HepG2 (cell line): ENCODE measurements at regions not wholly inside any gene's neighbourhood (a gene's known extent, or its start where the extent isn't known, plus 50 kb on each side); places are given as distances from the start of the nearest gene placed in this dataset.

Experiments
- ATAC-seq: fragments of 200-7000 bp; cut with Tn5 transposase; 3 replicates; pipeline ENCODE4 v1.9.1; 2020; ENCODE audit warnings: mild to moderate bottlenecking, moderate library complexity
- BruUV-seq: library from RNA; stranded (reverse); fragments of 400-500 nt; replicated peaks from 2 replicates; lab custom pipeline; 2021; lab: Mats Ljungman, UMichigan
- CTCF ChIA-PET: fragments of 300-600 bp; formaldehyde crosslinking; extraction: SDS; loops from one replicate; lab custom pipeline; 2021; ENCODE audit warnings: low total read pairs, inconsistent platforms, low intra/inter-chr PET ratio; lab: Yijun Ruan, JAX
- POLR2A ChIA-PET: fragments of 350-600 bp; sonication (Branson Sonifier 250); formaldehyde crosslinking; loops from one replicate; lab custom pipeline; 2020; ENCODE audit warnings: antibody characterized with exemption, inconsistent platforms; lab: Yijun Ruan, JAX
- DNase-seq: peaks from one replicate; pipeline ENCODE4 v3.0.0-alpha.2; 2015; ENCODE audit warnings: low spot score
- FAIRE-seq: peaks from 3 replicates; lab custom pipeline; 2011; peaks lifted over from hg19 to GRCh38; lab: Jason Lieb, UNC
- H2AFZ ChIP-seq: one replicate; pipeline ENCODE4 v1.6.1; 2011; ENCODE audit warnings: low read length, inconsistent platforms
- H3K27ac ChIP-seq: fragments of 300-600 bp; 3 replicates; pipeline ENCODE4 v1.8.0; 2011; ENCODE audit warnings: mixed run types, mild to moderate bottlenecking, mixed read lengths, low read length, inconsistent platforms; ENCODE audit not compliant: insufficient read depth; ENCODE audit errors: extremely low read length
- H3K27me3 ChIP-seq, 2 experiments: fragments of 200-600 bp in 1 of 2; 2 replicates in 1 of 2; 3 replicates in 1 of 2; pipeline versions ENCODE4 v1.6.0 to v1.8.0; 2011; ENCODE audit warnings: low read length in 2 of 2, mild to moderate bottlenecking in 2 of 2, moderate library complexity in 2 of 2, inconsistent platforms in 1 of 2; ENCODE audit not compliant: insufficient read depth in 2 of 2, control insufficient read depth in 1 of 2
- H3K36me3 ChIP-seq, 2 experiments: fragments of 200-600 bp in 1 of 2; replicated peaks in 1 of 2; 2 replicates in 1 of 2; 3 replicates in 1 of 2; pipeline versions ENCODE4 v1.5.1 to v1.8.0; 2011; ENCODE audit warnings: low read length in 2 of 2, inconsistent platforms in 1 of 2; ENCODE audit not compliant: insufficient read depth in 2 of 2, control insufficient read depth in 1 of 2
- H3K4me1 ChIP-seq: 2 replicates; pipeline ENCODE4 v1.5.1; 2012; ENCODE audit warnings: low read length, inconsistent platforms; ENCODE audit not compliant: insufficient read depth
- H3K4me2 ChIP-seq: 2 replicates; pipeline ENCODE4 v1.6.0; 2011; ENCODE audit warnings: low read depth, low read length, inconsistent platforms
- H3K4me3 ChIP-seq, 3 experiments: fragments of 200-600 bp in 1 of 3; sonication (generic), shearing (Covaris generic) in 1 of 3; replicated peaks in 1 of 3; 2 replicates each; pipeline ENCODE4 v1.5.1; 2011 to 2016; ENCODE audit warnings: low read length in 3 of 3, inconsistent platforms in 2 of 3, low read depth in 2 of 3, mild to moderate bottlenecking in 2 of 3, control low read depth in 1 of 3, mixed read lengths in 1 of 3; ENCODE audit not compliant: insufficient read depth in 1 of 3
- H3K79me2 ChIP-seq: one replicate; pipeline ENCODE4 v1.6.1; 2011; ENCODE audit warnings: low read length, inconsistent platforms; ENCODE audit not compliant: insufficient read depth
- H3K9ac ChIP-seq: 2 replicates; pipeline ENCODE4 v1.6.0; 2011; ENCODE audit warnings: mild to moderate bottlenecking, low read depth, low read length, inconsistent platforms; ENCODE audit not compliant: insufficient read depth
- H3K9me3 ChIP-seq: 2 replicates; pipeline ENCODE4 v1.5.1; 2012; ENCODE audit warnings: mild to moderate bottlenecking, low read length
- H4K20me1 ChIP-seq: 2 replicates; pipeline ENCODE4 v1.6.0; 2011; ENCODE audit warnings: inconsistent platforms, mild to moderate bottlenecking, low read length, moderate library complexity; ENCODE audit not compliant: insufficient read depth
- ELF1 ChIP-seq: sonication (generic); formaldehyde crosslinking; IDR thresholded peaks from 2 replicates; pipeline ENCODE4 v1.4.0; 2020; ENCODE audit warnings: missing genetic modification reagents
- ELF3 ChIP-seq: IDR thresholded peaks from 2 replicates; pipeline ENCODE4 v1.6.1; 2016; ENCODE audit warnings: missing genetic modification reagents, missing compliant biosample characterization
- ESRRA ChIP-seq: sonication (generic); formaldehyde crosslinking; IDR thresholded peaks from 2 replicates; pipeline ENCODE4 v1.5.1; 2020; ENCODE audit warnings: mild to moderate bottlenecking, low read depth, missing genetic modification reagents
- KLF11 ChIP-seq: IDR thresholded peaks from 2 replicates; pipeline ENCODE4 v1.6.1; 2016; ENCODE audit warnings: missing compliant biosample characterization
- ZMYM4 ChIP-seq: sonication (generic); formaldehyde crosslinking; IDR thresholded peaks from 2 replicates; pipeline ENCODE4 v1.8.1; 2023; ENCODE audit warnings: mild to moderate bottlenecking, missing genetic modification reagents
- ZNF207 ChIP-seq: fragments of 450-650 bp; IDR thresholded peaks from 2 replicates; pipeline ENCODE4 v1.6.1; 2016; ENCODE audit warnings: antibody characterized with exemption, borderline replicate concordance
- ZNF546 ChIP-seq: sonication (generic); formaldehyde crosslinking; conservative IDR thresholded peaks from 2 replicates; pipeline ENCODE4 v1.8.1; 2023; ENCODE audit warnings: mild to moderate bottlenecking, missing genetic modification reagents
- ZNF550 ChIP-seq: sonication (generic); formaldehyde crosslinking; IDR thresholded peaks from 2 replicates; pipeline ENCODE4 v1.4.0; 2020; ENCODE audit warnings: mild to moderate bottlenecking, missing genetic modification reagents, borderline replicate concordance
- WGBS: methylation state at CpG from one replicate; pipeline ENCODE4 v1.1.6; 2017; ENCODE audit warnings: low lambda C conversion rate; 5-methylcytosine and 5-hydroxymethylcytosine counted together
- in situ Hi-C: cut with HindIII; loops from 2 replicates; pipeline ENCODE4 v1.10.0; 2017; ENCODE audit warnings: low pct_unique_long_range_greater_than_20kb; ENCODE audit not compliant: extremely low pct_ligation_motif_present
- intact Hi-C: fragments of 100-400 bp; cut with micrococcal nuclease; formaldehyde crosslinking; loops from one replicate; pipeline ENCODE4 v1.10.0; 2022; ENCODE audit not compliant: unreplicated experiment
- TF ChIP-seq, protein P1 (sequence below): IDR thresholded peaks from 2 replicates; pipeline ENCODE4 v1.6.1; 2012; ENCODE audit warnings: low read length, improper control_type of control experiment

DNA sequence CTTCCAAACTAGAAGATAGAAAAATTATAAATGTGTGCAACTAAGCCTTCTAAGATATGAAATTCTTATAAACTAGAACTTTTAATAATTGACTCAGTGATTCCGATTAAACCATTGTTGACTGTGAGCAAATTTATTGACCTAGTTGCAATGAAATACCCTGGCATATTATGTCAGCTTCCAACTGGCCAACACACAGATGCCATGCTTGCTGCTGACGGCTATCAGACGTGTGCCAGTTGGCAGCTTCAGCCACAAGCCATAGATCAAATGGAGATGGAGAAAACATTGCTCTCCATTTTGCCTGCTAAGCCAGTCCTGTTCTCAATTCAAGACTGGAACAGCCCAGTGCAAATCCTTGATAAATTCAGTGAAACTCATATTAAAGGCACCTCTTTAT, 101.7 kb upstream of the HDGFL1 start:
- POLR2A ChIA-PET = no interaction called here
- no peaks in the 10 kb centered on the region for H3K27me3 ChIP-seq
- H3K4me2 ChIP-seq = no peak overlapping the region
- no peak overlapping the region for H2AFZ ChIP-seq
- DNase-seq (no peak), FAIRE-seq (no peak)
- H4K20me1 ChIP-seq = no peaks in the 10 kb centered on the region
- no peak overlapping the region for H3K4me3 ChIP-seq
- no peak overlapping the region for H3K9ac ChIP-seq
- no TSS peak for BruUV-seq
- no peaks in the 10 kb centered on the region for H3K79me2 ChIP-seq
- H3K36me3 ChIP-seq = no peaks in the 10 kb centered on the region
- in situ Hi-C loops = no loop called here
- H3K4me1 ChIP-seq = no peaks in the 10 kb centered on the region
- TF ChIP-seq ZNF546 (CRISPR knock-in tag) = no peak
- TF ChIP-seq KLF11 (CRISPR knock-in tag) = no peak
- TF ChIP-seq ZMYM4 = no peak
- TF ChIP-seq ESRRA = no peak
- TF ChIP-seq ELF1 (CRISPR knock-in tag) = no peak
- no peak for TF ChIP-seq ZNF207
- TF ChIP-seq, protein P1, sequence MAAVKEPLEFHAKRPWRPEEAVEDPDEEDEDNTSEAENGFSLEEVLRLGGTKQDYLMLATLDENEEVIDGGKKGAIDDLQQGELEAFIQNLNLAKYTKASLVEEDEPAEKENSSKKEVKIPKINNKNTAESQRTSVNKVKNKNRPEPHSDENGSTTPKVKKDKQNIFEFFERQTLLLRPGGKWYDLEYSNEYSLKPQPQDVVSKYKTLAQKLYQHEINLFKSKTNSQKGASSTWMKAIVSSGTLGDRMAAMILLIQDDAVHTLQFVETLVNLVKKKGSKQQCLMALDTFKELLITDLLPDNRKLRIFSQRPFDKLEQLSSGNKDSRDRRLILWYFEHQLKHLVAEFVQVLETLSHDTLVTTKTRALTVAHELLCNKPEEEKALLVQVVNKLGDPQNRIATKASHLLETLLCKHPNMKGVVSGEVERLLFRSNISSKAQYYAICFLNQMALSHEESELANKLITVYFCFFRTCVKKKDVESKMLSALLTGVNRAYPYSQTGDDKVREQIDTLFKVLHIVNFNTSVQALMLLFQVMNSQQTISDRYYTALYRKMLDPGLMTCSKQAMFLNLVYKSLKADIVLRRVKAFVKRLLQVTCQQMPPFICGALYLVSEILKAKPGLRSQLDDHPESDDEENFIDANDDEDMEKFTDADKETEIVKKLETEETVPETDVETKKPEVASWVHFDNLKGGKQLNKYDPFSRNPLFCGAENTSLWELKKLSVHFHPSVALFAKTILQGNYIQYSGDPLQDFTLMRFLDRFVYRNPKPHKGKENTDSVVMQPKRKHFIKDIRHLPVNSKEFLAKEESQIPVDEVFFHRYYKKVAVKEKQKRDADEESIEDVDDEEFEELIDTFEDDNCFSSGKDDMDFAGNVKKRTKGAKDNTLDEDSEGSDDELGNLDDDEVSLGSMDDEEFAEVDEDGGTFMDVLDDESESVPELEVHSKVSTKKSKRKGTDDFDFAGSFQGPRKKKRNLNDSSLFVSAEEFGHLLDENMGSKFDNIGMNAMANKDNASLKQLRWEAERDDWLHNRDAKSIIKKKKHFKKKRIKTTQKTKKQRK = no peak
- no peak for TF ChIP-seq ZNF550 (CRISPR knock-in tag)
- no peak for TF ChIP-seq ELF3 (CRISPR knock-in tag)
- TF ChIP-seq, all 625 proteins: peak for 0
- CTCF ChIA-PET = no interaction called here
- no peak overlapping the region for H3K27ac ChIP-seq
- WGBS = 33% methylated on average over 3 of the region's 3 CpGs
- no peak for ATAC-seq
- intact Hi-C loops = no loop called here
- peaks cover 72% of the 10 kb centered on the region for H3K9me3 ChIP-seq
